ENCODE measurements at regions not wholly inside any gene's neighbourhood (a gene's known extent, or its start where the extent isn't known, plus 50 kb on each side); places are given as distances from the start of the nearest gene placed in this dataset.

GRCh38 chr9:107946364-107947141 lies 457.0 kb upstream of the KLF4 start:
- Histone ChIP-seq H3K4me1 (ENCODE audit: control insufficient read depth in 2 of 2, insufficient read depth in 2 of 2, low read length in 2 of 2) (no peaks in the 10 kb centered on the region), H3K9me3 (ENCODE audit: control insufficient read depth in 2 of 2, insufficient read depth in 1 of 2, low read length in 1 of 2) (no peaks in the 10 kb centered on the region), H3K27me3 (ENCODE audit: control insufficient read depth in 2 of 2, insufficient read depth in 1 of 2, low read length in 1 of 2) (no peaks in the 10 kb centered on the region), H3K27ac (ENCODE audit: low read depth in 1 of 2, low read length in 1 of 2) (no peak overlapping the region), H3K4me3 (ENCODE audit: low read length in 2 of 2) (no peak overlapping the region), H3K36me3 (ENCODE audit: control insufficient read depth in 2 of 2, insufficient read depth in 2 of 2, low read length in 1 of 2) (no peaks in the 10 kb centered on the region)
- no peak for DNase-seq (ENCODE audit: low read depth in 6 of 9, low spot score in 9 of 9)
- WGBS, result 94% methylated on average over 5 of the region's 5 CpGs

GRCh38 chr9:107945961-107946360 lies 456.4 kb upstream of the KLF4 start:
- Histone ChIP-seq H3K27ac (ENCODE audit: low read depth in 1 of 2, low read length in 1 of 2) (no peak overlapping the region), H3K27me3 (ENCODE audit: control insufficient read depth in 2 of 2, insufficient read depth in 1 of 2, low read length in 1 of 2) (no peaks in the 10 kb centered on the region), H3K4me3 (ENCODE audit: low read length in 2 of 2) (no peak overlapping the region), H3K4me1 (ENCODE audit: control insufficient read depth in 2 of 2, insufficient read depth in 2 of 2, low read length in 2 of 2) (no peaks in the 10 kb centered on the region), H3K36me3 (ENCODE audit: control insufficient read depth in 2 of 2, insufficient read depth in 2 of 2, low read length in 1 of 2) (no peaks in the 10 kb centered on the region), H3K9me3 (ENCODE audit: control insufficient read depth in 2 of 2, insufficient read depth in 1 of 2, low read length in 1 of 2) (no peaks in the 10 kb centered on the region)
- WGBS, result 87% methylated on average over 2 of the region's 2 CpGs
- DNase-seq (ENCODE audit: low read depth in 6 of 9, low spot score in 9 of 9), result no peak

- WGBS, result 77% methylated on average over 2 of the region's 2 CpGs
- Histone ChIP-seq H3K36me3 (ENCODE audit: control insufficient read depth in 2 of 2, insufficient read depth in 2 of 2, low read length in 1 of 2) (no peaks in the 10 kb centered on the region), H3K27me3 (ENCODE audit: control insufficient read depth in 2 of 2, insufficient read depth in 1 of 2, low read length in 1 of 2) (no peaks in the 10 kb centered on the region), H3K4me1 (ENCODE audit: control insufficient read depth in 2 of 2, insufficient read depth in 2 of 2, low read length in 2 of 2) (no peaks in the 10 kb centered on the region), H3K4me3 (ENCODE audit: low read length in 2 of 2) (no peak overlapping the region), H3K9me3 (ENCODE audit: control insufficient read depth in 2 of 2, insufficient read depth in 1 of 2, low read length in 1 of 2) (no peaks in the 10 kb centered on the region), H3K27ac (ENCODE audit: low read depth in 1 of 2, low read length in 1 of 2) (no peak overlapping the region)
- no peak for DNase-seq (ENCODE audit: low read depth in 6 of 9, low spot score in 9 of 9)
Observed at GRCh38 chr9:107945493-107945892, 455.9 kb upstream of the KLF4 start.

GRCh38 chr9:107944387-107944786 lies 454.8 kb upstream of the KLF4 start:
- Histone ChIP-seq H3K4me3 (ENCODE audit: low read length in 2 of 2) (no peak overlapping the region), H3K9me3 (ENCODE audit: control insufficient read depth in 2 of 2, insufficient read depth in 1 of 2, low read length in 1 of 2) (no peaks in the 10 kb centered on the region), H3K27ac (ENCODE audit: low read depth in 1 of 2, low read length in 1 of 2) (no peak overlapping the region), H3K4me1 (ENCODE audit: control insufficient read depth in 2 of 2, insufficient read depth in 2 of 2, low read length in 2 of 2) (no peaks in the 10 kb centered on the region), H3K27me3 (ENCODE audit: control insufficient read depth in 2 of 2, insufficient read depth in 1 of 2, low read length in 1 of 2) (no peaks in the 10 kb centered on the region), H3K36me3 (ENCODE audit: control insufficient read depth in 2 of 2, insufficient read depth in 2 of 2, low read length in 1 of 2) (no peaks in the 10 kb centered on the region)
- no peak for DNase-seq (ENCODE audit: low read depth in 6 of 9, low spot score in 9 of 9)
- 96% methylated on average over 10 of the region's 10 CpGs for WGBS

GRCh38 chr9:107943901-107944300 lies 454.3 kb upstream of the KLF4 start:
- H3K4me1 ChIP-seq (ENCODE audit: control insufficient read depth in 2 of 2, insufficient read depth in 2 of 2, low read length in 2 of 2), result no peaks in the 10 kb centered on the region
- no peak overlapping the region for H3K27ac ChIP-seq (ENCODE audit: low read depth in 1 of 2, low read length in 1 of 2)
- DNase-seq (ENCODE audit: low read depth in 6 of 9, low spot score in 9 of 9), result no peak
- H3K9me3 ChIP-seq (ENCODE audit: control insufficient read depth in 2 of 2, insufficient read depth in 1 of 2, low read length in 1 of 2), result no peaks in the 10 kb centered on the region
- no peaks in the 10 kb centered on the region for H3K36me3 ChIP-seq (ENCODE audit: control insufficient read depth in 2 of 2, insufficient read depth in 2 of 2, low read length in 1 of 2)
- WGBS, result 95% methylated on average over 3 of the region's 3 CpGs
- no peaks in the 10 kb centered on the region for H3K27me3 ChIP-seq (ENCODE audit: control insufficient read depth in 2 of 2, insufficient read depth in 1 of 2, low read length in 1 of 2)
- no peak overlapping the region for H3K4me3 ChIP-seq (ENCODE audit: low read length in 2 of 2)

- H3K27ac ChIP-seq (ENCODE audit: low read depth in 1 of 2, low read length in 1 of 2), result no peak overlapping the region
- DNase-seq (ENCODE audit: low read depth in 6 of 9, low spot score in 9 of 9), result no peak
- H3K36me3 ChIP-seq (ENCODE audit: control insufficient read depth in 2 of 2, insufficient read depth in 2 of 2, low read length in 1 of 2), result no peaks in the 10 kb centered on the region
- no peaks in the 10 kb centered on the region for H3K27me3 ChIP-seq (ENCODE audit: control insufficient read depth in 2 of 2, insufficient read depth in 1 of 2, low read length in 1 of 2)
- 94% methylated on average over 2 of the region's 2 CpGs for WGBS
- H3K9me3 ChIP-seq (ENCODE audit: control insufficient read depth in 2 of 2, insufficient read depth in 1 of 2, low read length in 1 of 2), result no peaks in the 10 kb centered on the region
- H3K4me3 ChIP-seq (ENCODE audit: low read length in 2 of 2), result no peak overlapping the region
- H3K4me1 ChIP-seq (ENCODE audit: control insufficient read depth in 2 of 2, insufficient read depth in 2 of 2, low read length in 2 of 2), result no peaks in the 10 kb centered on the region
Observed at GRCh38 chr9:107942856-107943255, 453.3 kb upstream of the KLF4 start.

- Histone ChIP-seq H3K4me1 (ENCODE audit: control insufficient read depth in 2 of 2, insufficient read depth in 2 of 2, low read length in 2 of 2) (no peaks in the 10 kb centered on the region), H3K27ac (ENCODE audit: low read depth in 1 of 2, low read length in 1 of 2) (no peak overlapping the region), H3K36me3 (ENCODE audit: control insufficient read depth in 2 of 2, insufficient read depth in 2 of 2, low read length in 1 of 2) (no peaks in the 10 kb centered on the region), H3K4me3 (ENCODE audit: low read length in 2 of 2) (no peak overlapping the region), H3K27me3 (ENCODE audit: control insufficient read depth in 2 of 2, insufficient read depth in 1 of 2, low read length in 1 of 2) (no peaks in the 10 kb centered on the region), H3K9me3 (ENCODE audit: control insufficient read depth in 2 of 2, insufficient read depth in 1 of 2, low read length in 1 of 2) (no peaks in the 10 kb centered on the region)
- DNase-seq (ENCODE audit: low read depth in 6 of 9, low spot score in 9 of 9), result no peak
- WGBS, result 84% methylated on average over 1 of the region's 1 CpG
Observed at GRCh38 chr9:107942291-107942690, 452.7 kb upstream of the KLF4 start.

GRCh38 chr9:107940616-107941595 lies 451.3 kb upstream of the KLF4 start:
- Histone ChIP-seq H3K27me3 (ENCODE audit: control insufficient read depth in 2 of 2, insufficient read depth in 1 of 2, low read length in 1 of 2) (no peaks in the 10 kb centered on the region), H3K27ac (ENCODE audit: low read depth in 1 of 2, low read length in 1 of 2) (no peak overlapping the region), H3K4me1 (ENCODE audit: control insufficient read depth in 2 of 2, insufficient read depth in 2 of 2, low read length in 2 of 2) (no peaks in the 10 kb centered on the region), H3K36me3 (ENCODE audit: control insufficient read depth in 2 of 2, insufficient read depth in 2 of 2, low read length in 1 of 2) (no peaks in the 10 kb centered on the region), H3K9me3 (ENCODE audit: control insufficient read depth in 2 of 2, insufficient read depth in 1 of 2, low read length in 1 of 2) (no peaks in the 10 kb centered on the region), H3K4me3 (ENCODE audit: low read length in 2 of 2) (no peak overlapping the region)
- WGBS, result 81% methylated on average over 7 of the region's 7 CpGs
- DNase-seq (ENCODE audit: low read depth in 6 of 9, low spot score in 9 of 9), result no peak

- H3K4me3 ChIP-seq (ENCODE audit: low read length in 2 of 2), result no peak overlapping the region
- no peaks in the 10 kb centered on the region for H3K27me3 ChIP-seq (ENCODE audit: control insufficient read depth in 2 of 2, insufficient read depth in 1 of 2, low read length in 1 of 2)
- H3K36me3 ChIP-seq (ENCODE audit: control insufficient read depth in 2 of 2, insufficient read depth in 2 of 2, low read length in 1 of 2), result no peaks in the 10 kb centered on the region
- H3K27ac ChIP-seq (ENCODE audit: low read depth in 1 of 2, low read length in 1 of 2), result no peak overlapping the region
- 18% methylated on average over 8 of the region's 8 CpGs for WGBS
- DNase-seq (ENCODE audit: low read depth in 6 of 9, low spot score in 9 of 9), result no peak
- no peaks in the 10 kb centered on the region for H3K9me3 ChIP-seq (ENCODE audit: control insufficient read depth in 2 of 2, insufficient read depth in 1 of 2, low read length in 1 of 2)
- H3K4me1 ChIP-seq (ENCODE audit: control insufficient read depth in 2 of 2, insufficient read depth in 2 of 2, low read length in 2 of 2), result no peaks in the 10 kb centered on the region
Observed at GRCh38 chr9:107938801-107939386, 449.3 kb upstream of the KLF4 start.
